ENCODE measurements at regions not wholly inside any gene's neighbourhood (a gene's known extent, or its start where the extent isn't known, plus 50 kb on each side); places are given as distances from the start of the nearest gene placed in this dataset.

- DNase-seq (ENCODE audit: low spot score) = no peak
Measured at GRCh38 chr14:76664790-76665189, 96.5 kb upstream of the VASH1 start.

GRCh38 chr14:76666746-76667145 lies 94.5 kb upstream of the VASH1 start:
- no peak for DNase-seq (ENCODE audit: low spot score)

- no peak for DNase-seq (ENCODE audit: low spot score)
Measured at GRCh38 chr14:76669770-76670169, 91.5 kb upstream of the VASH1 start.

GRCh38 chr14:76672123-76672522 lies 89.1 kb upstream of the VASH1 start:
- DNase-seq (ENCODE audit: low spot score) = no peak

- DNase-seq (ENCODE audit: low spot score) = no peak
Measured at GRCh38 chr14:76673261-76673660, 88.0 kb upstream of the VASH1 start.

GRCh38 chr14:76675046-76675445 lies 86.2 kb upstream of the VASH1 start:
- no peak for DNase-seq (ENCODE audit: low spot score)

GRCh38 chr14:76676539-76676938 lies 84.7 kb upstream of the VASH1 start:
- DNase-seq (ENCODE audit: low spot score) = no peak

- DNase-seq (ENCODE audit: low spot score) = no peak
Measured at GRCh38 chr14:76677534-76678145, 83.6 kb upstream of the VASH1 start.

- DNase-seq (ENCODE audit: low spot score) = no peak
Measured at GRCh38 chr14:76678244-76678800, 82.9 kb upstream of the VASH1 start.

- no peak for DNase-seq (ENCODE audit: low spot score)
Measured at GRCh38 chr14:76682367-76682766, 78.9 kb upstream of the VASH1 start.

GRCh38 chr14:76686646-76687045 lies 74.6 kb upstream of the VASH1 start:
- DNase-seq (ENCODE audit: low spot score) = no peak

- no peak for DNase-seq (ENCODE audit: low spot score)
Measured at GRCh38 chr14:76687611-76688382, 73.5 kb upstream of the VASH1 start.

- DNase-seq (ENCODE audit: low spot score) = no peak
Measured at GRCh38 chr14:76688383-76688671, 72.9 kb upstream of the VASH1 start.

GRCh38 chr14:76690502-76691105 lies 70.7 kb upstream of the VASH1 start:
- DNase-seq (ENCODE audit: low spot score) = no peak

- DNase-seq (ENCODE audit: low spot score) = no peak
Measured at GRCh38 chr14:76694106-76694505, 67.2 kb upstream of the VASH1 start.

- DNase-seq (ENCODE audit: low spot score) = no peak
Measured at GRCh38 chr14:76695263-76695920, 65.9 kb upstream of the VASH1 start.

- DNase-seq (ENCODE audit: low spot score) = no peak
Measured at GRCh38 chr14:76696361-76696760, 64.9 kb upstream of the VASH1 start.

GRCh38 chr14:76696791-76697190 lies 64.5 kb upstream of the VASH1 start:
- DNase-seq (ENCODE audit: low spot score) = no peak

- no peak for DNase-seq (ENCODE audit: low spot score)
Measured at GRCh38 chr14:76697246-76697905, 63.9 kb upstream of the VASH1 start.

GRCh38 chr14:76698191-76698590 lies 63.1 kb upstream of the VASH1 start:
- DNase-seq (ENCODE audit: low spot score) = no peak

- DNase-seq (ENCODE audit: low spot score) = no peak
Measured at GRCh38 chr14:76698631-76699030, 62.6 kb upstream of the VASH1 start.

GRCh38 chr14:76699209-76699938 lies 61.9 kb upstream of the VASH1 start:
- no peak for DNase-seq (ENCODE audit: low spot score)

Measured in germinal center (tissue), 1 donor.